Mononuclear cell (primary cell): ENCODE measurements at regions not wholly inside any gene's neighbourhood (a gene's known extent, or its start where the extent isn't known, plus 50 kb on each side); places are given as distances from the start of the nearest gene placed in this dataset.

Experiments
- H3K27me3 ChIP-seq: 2 replicates; pipeline ENCODE4 v1.6.0; 2011; ENCODE audit warnings: low read length, control low read depth; ENCODE audit not compliant: insufficient read depth
- H3K4me1 ChIP-seq: 2 replicates; pipeline ENCODE4 v1.5.1; 2011; ENCODE audit warnings: mild to moderate bottlenecking, low read length, control low read depth; ENCODE audit not compliant: insufficient read depth
- H3K4me3 ChIP-seq: 2 replicates; pipeline ENCODE4 v1.5.1; 2011; ENCODE audit warnings: mild to moderate bottlenecking, low read length, moderate library complexity
- H3K9me3 ChIP-seq: 2 replicates; pipeline ENCODE4 v1.5.1; 2011; ENCODE audit warnings: low read depth, mild to moderate bottlenecking, control low read depth, low read length

DNA sequence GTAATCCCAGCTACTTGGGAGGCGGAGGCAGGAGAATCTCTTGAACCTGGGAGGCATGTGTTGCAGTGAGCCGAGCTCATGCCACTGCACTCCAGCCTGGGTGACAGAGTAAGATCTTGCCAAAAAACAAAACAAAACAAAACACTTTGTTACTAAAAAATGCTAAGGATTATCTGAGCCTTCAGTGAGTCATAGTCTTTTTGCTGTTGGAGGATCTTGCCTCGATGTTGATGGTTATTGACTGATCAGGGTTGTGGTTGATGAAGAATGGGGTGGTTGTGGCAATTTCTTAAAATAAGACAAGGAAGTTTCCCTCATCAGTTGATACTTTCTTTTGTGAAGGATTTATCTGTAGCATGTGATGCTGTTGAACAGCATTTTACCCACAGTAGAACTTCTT lies 196.8 kb upstream of the HDDC2 start:
- H3K4me3 ChIP-seq, result no peak overlapping the region

DNA sequence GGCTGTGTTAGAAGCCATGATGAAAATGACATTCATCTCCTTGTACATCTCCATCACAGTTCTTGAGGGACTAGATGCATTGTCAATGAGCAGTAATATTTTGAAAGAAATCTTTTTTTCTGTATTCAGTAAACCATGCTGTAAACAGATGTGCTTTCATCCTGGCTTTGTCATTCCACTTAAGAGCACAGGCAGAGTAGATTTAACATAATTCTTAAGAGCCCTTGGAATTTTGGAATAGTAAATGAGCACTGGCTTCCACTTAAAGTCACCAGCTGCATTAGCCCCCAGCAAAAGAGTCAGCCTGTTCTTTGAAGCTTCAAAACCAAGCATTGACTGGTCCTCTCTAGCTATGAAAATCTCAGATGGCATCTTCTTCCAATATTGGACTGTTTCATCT lies 197.8 kb upstream of the HDDC2 start:
- H3K27me3 ChIP-seq, result no peaks in the 10 kb centered on the region
- no peaks in the 10 kb centered on the region for H3K9me3 ChIP-seq
- no peaks in the 10 kb centered on the region for H3K4me1 ChIP-seq
- H3K4me3 ChIP-seq, result no peak overlapping the region

More for the DNA sequence above, 196.8 kb upstream of the HDDC2 start:
- Histone ChIP-seq H3K4me1 (no peaks in the 10 kb centered on the region), H3K9me3 (no peaks in the 10 kb centered on the region), H3K27me3 (no peaks in the 10 kb centered on the region)

DNA sequence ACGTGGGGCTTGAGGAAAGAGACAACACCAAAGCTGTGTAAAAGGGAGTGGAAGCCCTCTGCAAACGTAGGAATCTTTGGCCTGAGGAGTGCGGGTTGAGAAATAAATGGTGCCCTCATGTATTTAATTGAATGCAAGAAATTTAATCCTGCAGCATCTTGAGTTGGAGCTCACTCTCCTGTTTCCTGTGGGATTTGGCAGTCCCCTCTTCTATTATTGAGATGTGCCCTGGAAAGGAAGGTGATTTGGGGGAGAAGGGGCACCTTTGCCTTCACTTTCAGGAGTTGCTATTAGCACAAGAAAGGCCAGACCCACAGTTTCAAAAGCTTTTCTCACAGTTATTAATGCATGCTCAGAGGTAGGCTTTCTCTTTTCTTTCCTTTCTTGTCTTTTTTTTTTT lies 201.4 kb upstream of the HDDC2 start:
- no peaks in the 10 kb centered on the region for H3K9me3 ChIP-seq
- no peaks in the 10 kb centered on the region for H3K4me1 ChIP-seq
- no peaks in the 10 kb centered on the region for H3K27me3 ChIP-seq
- H3K4me3 ChIP-seq, result no peak overlapping the region

DNA sequence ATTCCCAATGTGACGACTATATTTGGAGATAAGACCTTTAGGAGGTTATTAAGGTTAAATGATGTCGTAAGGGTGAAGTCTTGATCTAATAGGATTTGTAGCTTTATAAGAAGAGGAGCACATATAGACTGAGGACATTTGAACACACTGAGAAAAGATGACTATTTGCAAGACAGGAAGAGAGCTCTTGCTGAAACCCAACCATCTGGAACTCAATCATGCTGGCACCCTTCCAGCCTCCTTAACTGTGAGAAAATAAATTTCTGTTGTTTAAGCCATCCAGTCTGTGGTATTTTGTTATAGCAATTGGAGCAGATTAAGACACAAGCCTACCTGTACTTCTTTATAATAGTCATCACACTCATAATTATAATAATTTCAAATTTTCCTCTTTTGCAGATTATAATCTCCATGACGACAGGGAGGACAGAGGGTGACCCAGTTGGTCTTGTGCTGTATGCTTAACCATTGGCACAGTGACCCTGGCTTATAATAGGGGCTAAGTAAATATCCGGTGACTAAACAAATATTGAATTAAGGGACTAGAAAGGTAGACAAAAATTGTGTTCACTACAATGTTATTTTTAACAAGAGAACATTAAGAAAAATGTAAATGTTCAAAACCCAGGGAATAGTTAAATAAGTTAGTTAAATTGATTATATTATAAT lies 206.4 kb upstream of the HDDC2 start:
- Histone ChIP-seq H3K27me3 (no peaks in the 10 kb centered on the region), H3K4me1 (no peaks in the 10 kb centered on the region), H3K4me3 (no peak overlapping the region), H3K9me3 (no peaks in the 10 kb centered on the region)

DNA sequence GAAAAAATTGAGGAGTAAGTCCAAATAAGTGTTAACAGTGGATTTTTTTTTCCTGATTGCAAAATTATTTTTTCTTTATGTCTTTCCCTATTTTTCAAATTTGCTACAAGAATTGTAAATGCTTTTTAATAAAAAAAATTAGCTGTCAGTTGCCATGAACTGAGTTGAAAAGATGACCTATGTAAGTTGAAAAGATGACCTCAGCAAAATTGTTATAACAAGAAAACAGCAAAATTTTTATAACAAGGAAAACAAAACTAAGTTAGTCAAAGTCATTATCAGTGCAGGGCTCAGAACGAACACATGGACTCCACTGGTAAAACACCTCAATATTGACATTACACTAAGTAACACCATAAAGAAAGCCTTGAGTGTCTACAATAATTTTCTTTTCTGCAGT lies 207.0 kb upstream of the HDDC2 start:
- no peaks in the 10 kb centered on the region for H3K9me3 ChIP-seq
- H3K4me3 ChIP-seq, result no peak overlapping the region
- no peaks in the 10 kb centered on the region for H3K4me1 ChIP-seq
- H3K27me3 ChIP-seq, result no peaks in the 10 kb centered on the region

DNA sequence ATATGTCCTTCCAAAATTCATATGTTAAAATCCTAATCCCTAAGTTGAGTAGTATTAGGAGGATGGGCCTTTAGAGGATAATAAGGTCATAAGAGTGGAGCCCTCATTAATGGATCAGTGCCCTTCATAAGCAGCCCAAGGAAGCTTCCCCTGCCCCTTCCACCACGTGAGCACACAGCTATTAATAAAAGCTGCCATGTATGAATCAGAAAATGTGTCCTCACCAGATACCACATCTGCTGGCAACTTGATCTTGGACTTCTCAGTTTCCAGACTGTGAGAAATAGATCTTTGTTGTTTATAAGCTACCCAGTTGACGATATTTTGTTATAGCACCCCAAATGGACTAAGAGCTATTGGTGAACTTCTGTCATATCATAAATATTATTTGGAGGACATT lies 207.7 kb upstream of the HDDC2 start:
- H3K27me3 ChIP-seq, result no peaks in the 10 kb centered on the region
- no peaks in the 10 kb centered on the region for H3K9me3 ChIP-seq
- no peaks in the 10 kb centered on the region for H3K4me1 ChIP-seq
- no peak overlapping the region for H3K4me3 ChIP-seq

DNA sequence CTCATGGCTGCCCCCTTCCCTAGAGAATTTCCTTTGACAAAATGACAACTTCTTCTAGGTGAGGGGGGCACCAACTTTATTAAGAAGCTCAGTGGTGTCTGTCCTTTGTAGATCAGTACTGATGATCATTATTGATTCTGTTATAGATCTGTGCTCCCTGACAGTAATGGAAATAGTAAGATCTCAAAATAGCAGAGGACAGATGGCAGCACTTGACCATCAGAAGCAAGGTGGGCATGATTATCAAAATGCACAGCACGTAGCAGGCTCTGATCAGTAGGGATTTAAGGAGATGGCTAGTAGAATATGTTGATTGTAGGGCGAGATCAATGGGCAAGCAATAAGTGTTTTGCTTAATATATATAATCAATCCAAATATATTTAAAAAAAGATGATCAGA lies 208.6 kb upstream of the HDDC2 start:
- H3K4me1 ChIP-seq, result no peaks in the 10 kb centered on the region
- H3K4me3 ChIP-seq, result no peak overlapping the region
- H3K27me3 ChIP-seq, result no peaks in the 10 kb centered on the region
- H3K9me3 ChIP-seq, result no peaks in the 10 kb centered on the region

DNA sequence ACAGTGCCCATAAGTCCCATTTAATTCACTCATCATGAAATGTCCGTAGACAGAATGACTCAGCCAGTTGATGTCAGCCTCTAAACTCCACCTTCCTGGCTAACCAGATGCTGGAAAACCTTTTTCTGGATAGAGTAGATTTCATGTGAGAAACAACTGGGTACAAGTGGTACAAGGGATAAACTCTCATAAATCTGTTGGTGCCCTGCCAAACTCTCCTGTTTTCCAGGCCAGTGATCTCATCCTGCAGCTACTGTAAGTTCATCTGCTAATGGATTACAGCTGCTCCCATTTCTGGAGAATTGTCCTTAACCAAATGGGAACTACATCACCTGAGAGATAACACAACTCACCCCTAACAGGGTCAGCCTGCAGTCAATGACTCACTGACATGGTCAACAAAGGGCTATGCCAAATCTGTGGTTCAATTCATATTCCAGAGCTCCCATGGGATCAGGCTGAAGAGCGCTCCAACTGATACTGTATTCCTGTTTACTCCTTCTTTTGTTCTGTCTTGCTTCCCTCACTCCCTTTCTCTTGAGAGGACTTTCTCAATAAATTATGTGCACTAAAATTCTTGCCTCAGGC lies 210.1 kb upstream of the HDDC2 start:
- Histone ChIP-seq H3K4me3 (no peak overlapping the region), H3K4me1 (no peaks in the 10 kb centered on the region), H3K9me3 (no peaks in the 10 kb centered on the region), H3K27me3 (no peaks in the 10 kb centered on the region)

DNA sequence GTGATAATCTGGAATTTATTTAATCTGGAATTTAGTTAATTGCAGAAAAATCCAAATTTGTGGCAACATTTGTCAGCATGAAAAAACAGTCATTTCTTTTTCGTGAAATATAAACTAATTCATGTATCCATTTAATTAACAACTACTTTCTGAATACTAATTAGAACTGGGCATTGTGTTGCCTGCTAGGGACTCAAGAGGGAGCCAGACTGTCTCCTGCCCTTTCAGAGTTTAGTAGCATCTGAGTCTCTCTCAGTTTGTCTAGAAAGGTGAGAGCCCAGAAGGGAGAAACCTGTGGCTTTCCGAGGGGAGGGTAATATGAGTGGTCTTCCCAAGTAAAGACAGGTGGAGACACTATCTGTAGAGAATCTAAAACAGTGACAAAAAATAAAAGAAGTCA lies 210.9 kb upstream of the HDDC2 start:
- Histone ChIP-seq H3K9me3 (no peaks in the 10 kb centered on the region), H3K4me3 (no peak overlapping the region), H3K4me1 (no peaks in the 10 kb centered on the region), H3K27me3 (no peaks in the 10 kb centered on the region)

DNA sequence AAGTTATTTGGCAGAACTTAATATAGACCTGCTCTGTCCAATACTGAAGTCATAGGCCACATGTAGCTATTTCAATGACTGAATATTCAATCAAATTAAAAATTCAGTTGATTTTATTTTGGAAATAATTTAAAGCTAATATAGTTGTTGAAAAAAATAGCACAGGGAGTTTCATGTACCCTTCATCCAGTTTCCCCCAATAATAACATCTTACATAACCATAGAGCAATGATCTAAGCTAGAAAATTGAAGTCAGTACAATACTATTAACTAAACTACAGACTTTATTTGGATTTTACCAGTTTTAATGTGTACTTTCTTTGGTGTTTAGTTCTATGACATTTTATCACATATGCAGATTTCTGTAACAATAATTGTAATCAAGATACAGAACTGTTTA lies 212.2 kb upstream of the HDDC2 start:
- Histone ChIP-seq H3K4me3 (no peak overlapping the region), H3K27me3 (no peaks in the 10 kb centered on the region), H3K4me1 (no peaks in the 10 kb centered on the region), H3K9me3 (no peaks in the 10 kb centered on the region)

DNA sequence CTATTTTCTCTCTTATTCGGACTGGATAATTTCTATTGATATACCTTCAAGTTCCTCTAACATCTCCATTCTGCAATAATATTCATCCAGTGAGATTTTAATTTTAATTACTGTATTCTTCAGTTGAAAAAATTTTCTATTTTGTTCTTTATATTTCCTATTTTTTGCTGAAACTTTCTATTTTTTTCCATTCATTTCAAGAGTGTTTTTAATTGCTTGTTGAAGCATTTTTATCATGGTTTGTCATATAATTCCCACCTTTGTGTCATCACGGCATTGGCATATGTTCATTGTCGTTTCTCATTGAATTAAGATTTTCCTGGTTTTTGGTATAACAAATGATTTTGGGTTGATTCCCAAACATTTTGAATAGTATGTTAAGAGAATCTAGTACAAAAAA lies 214.9 kb upstream of the HDDC2 start:
- H3K27me3 ChIP-seq, result no peaks in the 10 kb centered on the region
- no peaks in the 10 kb centered on the region for H3K4me1 ChIP-seq
- no peak overlapping the region for H3K4me3 ChIP-seq
- H3K9me3 ChIP-seq, result no peaks in the 10 kb centered on the region

DNA sequence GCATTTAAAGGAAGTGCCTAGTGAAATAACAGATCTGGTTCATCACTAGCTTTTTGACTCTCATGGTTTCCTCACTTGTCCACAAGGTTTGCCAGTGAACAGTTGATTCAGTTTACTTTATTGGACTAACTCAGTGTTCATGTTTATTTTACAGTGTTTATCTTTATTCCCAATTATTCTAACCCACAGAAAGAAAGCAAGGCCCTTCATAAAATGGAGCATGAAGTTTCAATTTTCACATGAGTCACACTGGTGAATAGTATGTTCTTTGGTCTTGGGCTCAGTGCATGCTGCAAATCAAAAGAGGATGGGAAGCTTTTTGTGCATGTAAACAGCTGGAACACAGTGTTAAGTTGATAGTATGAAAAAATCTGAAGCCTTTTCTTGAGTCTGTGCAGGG lies 217.6 kb upstream of the HDDC2 start:
- Histone ChIP-seq H3K9me3 (no peaks in the 10 kb centered on the region), H3K27me3 (peaks cover 2% of the 10 kb centered on the region), H3K4me3 (no peak overlapping the region), H3K4me1 (no peaks in the 10 kb centered on the region)

DNA sequence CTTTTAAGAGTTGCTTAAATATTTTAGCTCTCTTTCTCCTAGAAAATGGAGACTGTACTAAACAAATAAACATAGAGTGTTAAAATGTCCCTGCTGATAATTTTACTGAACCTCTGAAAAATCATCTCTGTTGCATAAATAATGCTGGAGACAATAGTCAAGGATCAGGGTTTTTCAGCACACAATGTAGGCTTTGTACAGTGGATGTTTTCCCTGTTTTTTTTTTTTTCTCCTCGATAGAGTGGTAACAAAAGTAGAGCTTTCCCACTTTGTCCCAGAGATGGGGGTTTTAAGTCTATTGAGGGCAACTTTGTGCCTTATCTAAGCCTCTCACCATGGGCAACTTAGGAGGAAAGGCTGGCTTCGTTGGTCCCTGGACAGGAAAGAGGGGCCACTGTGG lies 222.6 kb upstream of the HDDC2 start:
- Histone ChIP-seq H3K4me3 (no peak overlapping the region), H3K9me3 (no peaks in the 10 kb centered on the region), H3K4me1 (no peaks in the 10 kb centered on the region), H3K27me3 (peaks cover 10% of the 10 kb centered on the region)

DNA sequence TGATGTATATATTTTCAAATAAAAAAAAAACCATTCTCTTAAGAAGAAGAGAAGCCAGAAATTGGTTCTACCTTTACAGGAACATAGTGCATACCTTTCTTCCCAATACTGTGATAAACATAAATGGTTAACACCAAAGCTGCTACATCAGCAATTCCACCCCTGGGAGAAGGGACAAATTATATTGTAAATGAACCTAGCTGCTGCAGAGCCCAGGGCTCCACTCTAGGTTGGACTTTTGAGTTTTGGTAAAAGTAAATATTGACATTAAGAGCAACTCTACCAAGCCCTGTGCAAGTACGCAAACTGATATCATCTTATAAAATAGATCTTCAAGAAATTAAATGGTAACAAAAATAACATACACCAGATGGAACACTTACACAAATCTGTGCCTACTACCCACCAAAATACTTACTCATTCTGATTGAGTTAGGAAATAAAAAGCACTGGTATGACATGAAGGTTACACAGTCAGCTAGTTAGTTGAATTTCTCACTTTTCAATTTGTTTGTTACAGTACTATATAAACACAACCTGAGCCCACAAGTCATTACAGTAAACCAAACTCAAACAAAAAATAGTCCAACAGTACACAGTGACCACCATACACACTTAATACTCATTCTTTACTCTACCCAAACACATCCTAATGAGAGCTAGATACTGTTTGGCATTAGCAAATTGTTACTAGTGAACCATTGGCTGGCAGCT lies 223.3 kb upstream of the HEY2 start:
- Histone ChIP-seq H3K4me3 (no peak overlapping the region), H3K9me3 (no peaks in the 10 kb centered on the region), H3K27me3 (peaks cover 12% of the 10 kb centered on the region), H3K4me1 (no peaks in the 10 kb centered on the region)

DNA sequence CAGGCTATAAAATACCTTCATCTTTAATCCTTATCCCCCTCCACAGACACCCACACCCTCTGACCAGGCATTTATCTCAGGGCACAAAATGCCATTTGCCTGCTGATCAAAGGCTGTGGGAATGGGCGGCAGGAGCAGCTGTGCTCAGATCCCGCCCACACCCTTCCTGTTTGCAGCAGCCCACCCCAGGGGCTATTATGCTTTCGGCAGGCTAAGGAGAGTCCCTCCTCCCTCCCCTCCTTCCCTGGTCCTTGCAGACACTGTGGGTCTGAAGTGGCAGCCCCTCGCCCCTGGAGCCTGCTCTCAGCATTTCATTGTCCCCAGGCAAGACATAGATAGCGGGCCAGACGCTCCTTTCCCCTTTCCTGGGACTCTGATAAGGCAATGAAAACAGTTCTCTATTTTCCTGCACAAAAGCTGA lies 220.8 kb upstream of the HEY2 start:
- Histone ChIP-seq H3K4me1 (no peaks in the 10 kb centered on the region), H3K4me3 (no peak overlapping the region), H3K27me3 (peaks cover 24% of the 10 kb centered on the region), H3K9me3 (no peaks in the 10 kb centered on the region)

DNA sequence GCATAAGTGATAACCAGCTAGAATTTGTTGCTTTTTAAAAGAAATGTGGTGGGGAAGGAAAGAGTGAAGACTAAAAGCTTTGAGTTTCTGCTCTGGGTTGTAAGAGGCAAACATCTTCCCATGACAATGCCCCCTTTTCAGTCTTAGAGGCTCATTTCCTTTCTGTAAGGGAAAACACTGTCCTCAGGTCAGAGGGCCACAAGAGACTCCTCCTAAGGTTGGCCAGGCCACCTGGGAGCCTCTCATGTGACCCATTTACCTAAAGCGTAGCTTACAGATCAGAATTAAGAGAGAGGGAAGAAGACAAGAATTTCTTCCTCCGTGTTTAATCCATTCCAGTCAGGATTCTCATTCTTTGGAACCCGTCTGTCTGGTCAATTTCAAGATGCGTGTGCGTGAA lies 220.4 kb upstream of the HEY2 start:
- Histone ChIP-seq H3K4me3 (no peak overlapping the region), H3K9me3 (no peaks in the 10 kb centered on the region), H3K27me3 (peaks cover 28% of the 10 kb centered on the region), H3K4me1 (no peaks in the 10 kb centered on the region)
